HS-5 (cell line): ENCODE measurements at regions not wholly inside any gene's neighbourhood (a gene's known extent, or its start where the extent isn't known, plus 50 kb on each side); places are given as distances from the start of the nearest gene placed in this dataset.
"Not testable (repeated sequence)": the region's sequence is repeated elsewhere in the genome, so short reads cannot be mapped to it uniquely, and the experiment has no call there.

Experiments
- DNase-seq: peaks from one replicate; pipeline ENCODE4 v3.0.0-alpha.2; 2012; ENCODE audit warnings: low read depth

GRCh38 chr20:47441774-47442150, 59.9 kb upstream of the NCOA3 start:
- no peak for DNase-seq

- DNase-seq = not testable (repeated sequence)
Observed at GRCh38 chr20:47443060-47443459, 58.6 kb upstream of the NCOA3 start.

DNA sequence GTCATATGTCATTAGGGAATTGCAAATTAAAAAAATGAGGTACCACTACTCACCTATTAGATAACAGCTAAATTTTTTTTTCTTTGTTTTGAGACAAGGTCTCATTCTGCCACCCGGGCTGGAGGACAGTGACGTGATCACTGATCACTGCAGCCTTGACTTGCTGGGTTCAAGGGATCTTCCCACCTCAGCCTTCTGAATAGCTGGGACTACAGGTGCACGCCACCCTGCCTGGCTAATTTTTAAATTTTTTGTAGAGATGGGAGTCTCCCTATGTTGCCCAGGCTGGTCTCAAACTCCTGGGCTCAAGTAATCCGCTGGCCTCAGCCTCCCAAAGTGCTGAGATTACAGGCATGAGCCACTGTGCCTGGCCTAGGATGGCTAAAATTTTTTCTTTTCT, 57.1 kb upstream of the NCOA3 start:
- no peak for DNase-seq

GRCh38 chr20:47445291-47445690, 56.4 kb upstream of the NCOA3 start:
- DNase-seq = no peak

- not testable (repeated sequence) for DNase-seq
Observed at GRCh38 chr20:47447350-47448296, 54.1 kb upstream of the NCOA3 start.

DNA sequence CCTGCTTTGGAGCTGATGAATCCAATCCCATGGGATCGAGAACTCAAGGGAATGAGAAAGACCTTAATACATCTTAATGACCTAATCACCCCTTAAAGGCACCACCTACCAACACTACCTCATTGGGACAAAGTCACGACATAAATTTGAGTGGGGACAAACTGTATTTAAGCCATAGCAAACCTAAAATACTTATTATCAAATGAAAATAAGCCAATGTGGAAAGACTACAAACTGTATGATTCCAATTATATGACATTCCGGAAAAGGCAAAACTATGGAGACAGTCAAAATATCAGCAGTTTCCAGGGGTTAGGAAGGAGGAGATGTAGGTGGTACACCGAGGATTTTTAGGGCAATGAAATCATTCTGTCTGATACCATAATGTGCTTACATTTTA, 53.3 kb upstream of the NCOA3 start:
- DNase-seq = no peak

GRCh38 chr20:47451602-47451904, 50.1 kb upstream of the NCOA3 start:
- no peak for DNase-seq
